ENCODE measurements at regions not wholly inside any gene's neighbourhood (a gene's known extent, or its start where the extent isn't known, plus 50 kb on each side); places are given as distances from the start of the nearest gene placed in this dataset.

- no peak for TF ChIP-seq CTCF (IDR thresholded peaks at IDR 0.05)
- TF ChIP-seq POLR2A (IDR thresholded peaks at IDR 0.05) = no peak
Observed at GRCh38 chr5:3342271-3343100, 253.1 kb upstream of the IRX1 start.
